Thoracic aorta (tissue), 2 donors: ENCODE measurements at regions not wholly inside any gene's neighbourhood (a gene's known extent, or its start where the extent isn't known, plus 50 kb on each side); places are given as distances from the start of the nearest gene placed in this dataset.

Source experiments
- ATAC-seq: fragments of 150-250 bp; one replicate; pipeline ENCODE4 v1.8.0; 2017; ENCODE audit warnings: low read depth; ENCODE audit not compliant: insufficient number of reproducible peaks, low FRiP score
- DNase-seq: peaks from one replicate; pipeline ENCODE4 v3.0.0-alpha.2; 2020; ENCODE audit warnings: low spot score
- H3K27ac ChIP-seq, 2 donors: fragments of 200-600 bp; sonication (generic); 1 replicate in 1 of 2; 2 replicates in 1 of 2; pipeline ENCODE4 v1.5.1; 2016; ENCODE audit warnings: mild to moderate bottlenecking in 2 of 2, moderate library complexity in 2 of 2
- H3K27me3 ChIP-seq: fragments of 200-600 bp; sonication (generic); replicated peaks from 2 replicates; pipeline ENCODE4 v1.6.0; 2016; ENCODE audit warnings: mild to moderate bottlenecking; ENCODE audit not compliant: insufficient read depth
- H3K36me3 ChIP-seq: fragments of 200-600 bp; sonication (generic); one replicate; pipeline ENCODE4 v1.5.1; 2016
- H3K4me1 ChIP-seq, 2 donors: fragments of 200-600 bp; sonication (generic); 1 replicate in 1 of 2; 2 replicates in 1 of 2; pipeline versions ENCODE4 v1.5.1 to v1.6.0; 2016; ENCODE audit warnings: low read depth in 2 of 2, mild to moderate bottlenecking in 1 of 2; ENCODE audit not compliant: control insufficient read depth in 1 of 2
- H3K4me3 ChIP-seq: fragments of 200-600 bp; sonication (generic); 2 replicates; pipeline ENCODE4 v1.5.1; 2016; ENCODE audit warnings: mild to moderate bottlenecking
- H3K9me3 ChIP-seq: fragments of 200-600 bp; sonication (generic); 2 replicates; pipeline ENCODE4 v1.5.1; 2016
- TF ChIP-seq, protein P1 (sequence below): fragments of 200-600 bp; sonication (generic); IDR thresholded peaks from one replicate; pipeline ENCODE4 v1.5.1; 2019; ENCODE audit warnings: antibody characterized with exemption

DNA sequence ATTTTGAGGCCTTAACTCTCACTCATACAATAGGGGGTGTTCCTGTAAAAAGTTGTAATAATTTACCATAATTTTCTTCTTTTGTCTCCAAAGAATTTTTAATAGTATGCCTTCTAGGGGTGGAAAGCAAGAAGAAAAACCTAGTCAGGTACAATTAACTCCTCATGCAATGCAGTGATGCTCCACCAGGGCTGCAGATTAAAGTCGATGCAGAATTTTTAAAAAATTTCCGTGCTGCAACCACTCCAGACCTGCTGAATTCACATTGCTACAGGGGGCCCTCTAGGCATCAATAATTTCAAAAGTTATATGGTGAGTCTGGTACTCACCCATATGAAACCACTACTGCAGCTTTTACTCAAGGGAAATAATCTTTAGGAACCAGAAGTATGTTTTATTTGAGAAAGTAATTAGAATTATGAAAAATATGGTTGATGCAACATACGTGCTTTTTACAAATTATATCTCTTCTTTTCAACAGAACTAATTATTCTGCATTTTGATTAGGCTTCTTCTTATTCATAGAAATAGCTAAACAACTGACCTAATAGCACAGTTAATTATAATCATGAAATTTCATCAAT lies 353.2 kb downstream of the BCAT1 start:
- Histone ChIP-seq H3K27ac (no peak overlapping the region), H3K9me3 (no peaks in the 10 kb centered on the region), H3K4me3 (no peak overlapping the region), H3K36me3 (no peaks in the 10 kb centered on the region), H3K4me1 (peaks cover 2 to 10% of the 10 kb centered on the region in 2 donors), H3K27me3 (no peaks in the 10 kb centered on the region)
- TF ChIP-seq, protein P1, sequence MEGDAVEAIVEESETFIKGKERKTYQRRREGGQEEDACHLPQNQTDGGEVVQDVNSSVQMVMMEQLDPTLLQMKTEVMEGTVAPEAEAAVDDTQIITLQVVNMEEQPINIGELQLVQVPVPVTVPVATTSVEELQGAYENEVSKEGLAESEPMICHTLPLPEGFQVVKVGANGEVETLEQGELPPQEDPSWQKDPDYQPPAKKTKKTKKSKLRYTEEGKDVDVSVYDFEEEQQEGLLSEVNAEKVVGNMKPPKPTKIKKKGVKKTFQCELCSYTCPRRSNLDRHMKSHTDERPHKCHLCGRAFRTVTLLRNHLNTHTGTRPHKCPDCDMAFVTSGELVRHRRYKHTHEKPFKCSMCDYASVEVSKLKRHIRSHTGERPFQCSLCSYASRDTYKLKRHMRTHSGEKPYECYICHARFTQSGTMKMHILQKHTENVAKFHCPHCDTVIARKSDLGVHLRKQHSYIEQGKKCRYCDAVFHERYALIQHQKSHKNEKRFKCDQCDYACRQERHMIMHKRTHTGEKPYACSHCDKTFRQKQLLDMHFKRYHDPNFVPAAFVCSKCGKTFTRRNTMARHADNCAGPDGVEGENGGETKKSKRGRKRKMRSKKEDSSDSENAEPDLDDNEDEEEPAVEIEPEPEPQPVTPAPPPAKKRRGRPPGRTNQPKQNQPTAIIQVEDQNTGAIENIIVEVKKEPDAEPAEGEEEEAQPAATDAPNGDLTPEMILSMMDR = peak; percentile 20
- no peak for DNase-seq
- no peak for ATAC-seq

DNA sequence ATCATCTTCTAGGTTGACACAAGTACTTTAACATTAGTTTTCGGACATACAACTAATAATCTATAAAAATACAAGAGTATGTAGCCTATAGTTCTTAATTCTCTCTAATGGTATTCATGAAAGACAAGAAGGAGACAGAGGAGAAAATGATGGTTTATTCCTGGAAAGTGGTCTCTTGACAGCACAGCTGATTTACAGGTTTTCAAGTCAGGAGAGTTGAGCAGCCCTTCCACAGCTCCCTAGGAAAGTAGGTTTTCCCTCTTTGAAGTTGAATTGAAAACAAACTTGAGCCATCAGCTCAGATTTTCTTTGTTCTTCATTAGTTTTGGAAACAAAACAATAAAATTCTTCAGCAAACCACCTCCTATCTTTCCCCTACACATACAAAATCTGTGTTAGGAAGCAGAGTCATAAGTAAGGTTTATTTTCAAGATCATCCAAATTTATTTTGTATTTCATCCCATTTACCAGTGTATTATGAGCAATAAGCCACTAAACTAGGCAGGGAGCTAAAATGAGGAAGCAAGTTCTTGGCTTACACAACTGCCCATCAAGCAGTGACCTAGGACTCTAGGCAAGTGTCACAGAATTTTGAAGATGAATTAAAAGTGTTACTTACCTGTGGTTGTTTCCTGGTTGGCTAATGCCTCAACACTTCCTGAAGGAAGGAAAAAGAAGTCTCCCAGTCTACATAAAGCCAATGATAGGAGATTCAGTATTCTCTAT lies 357.0 kb downstream of the BCAT1 start:
- ATAC-seq = no peak
- DNase-seq = no peak
- Histone ChIP-seq H3K4me1 (no peaks in the 10 kb centered on the region), H3K27ac (no peak overlapping the region), H3K4me3 (no peak overlapping the region), H3K9me3 (no peaks in the 10 kb centered on the region), H3K36me3 (no peaks in the 10 kb centered on the region), H3K27me3 (no peaks in the 10 kb centered on the region)
- TF ChIP-seq, protein P1 = no peak

DNA sequence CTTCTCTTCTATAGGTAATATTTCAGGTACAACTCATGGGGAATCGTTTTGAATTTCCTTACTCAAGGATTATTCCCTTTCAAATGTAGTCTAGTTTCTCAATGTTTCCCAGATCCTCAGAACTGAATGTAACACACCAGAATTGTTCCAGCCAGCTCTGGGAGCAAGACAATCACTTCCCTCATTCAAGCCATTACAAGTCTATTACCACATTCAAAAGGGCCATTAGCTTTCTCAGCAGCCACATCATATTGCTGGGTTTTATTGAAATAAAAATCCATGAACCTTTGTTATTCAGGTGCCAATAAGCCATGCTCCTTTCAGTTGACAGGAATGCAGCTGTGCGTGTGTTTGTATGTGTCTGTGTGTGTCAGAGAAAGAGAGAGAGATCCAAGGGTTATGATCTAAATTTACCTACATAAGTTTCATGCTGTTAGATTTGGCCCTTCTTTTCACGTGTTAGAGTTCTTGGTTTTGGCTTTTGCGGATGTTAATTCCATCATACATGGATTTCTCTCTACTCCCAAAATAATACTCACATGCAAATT lies 357.7 kb downstream of the BCAT1 start:
- Histone ChIP-seq H3K36me3 (no peaks in the 10 kb centered on the region), H3K27me3 (no peaks in the 10 kb centered on the region), H3K4me3 (no peak overlapping the region), H3K9me3 (no peaks in the 10 kb centered on the region), H3K4me1 (no peaks in the 10 kb centered on the region), H3K27ac (no peak overlapping the region)
- TF ChIP-seq, protein P1 = no peak
- DNase-seq (no peak), ATAC-seq (no peak)

DNA sequence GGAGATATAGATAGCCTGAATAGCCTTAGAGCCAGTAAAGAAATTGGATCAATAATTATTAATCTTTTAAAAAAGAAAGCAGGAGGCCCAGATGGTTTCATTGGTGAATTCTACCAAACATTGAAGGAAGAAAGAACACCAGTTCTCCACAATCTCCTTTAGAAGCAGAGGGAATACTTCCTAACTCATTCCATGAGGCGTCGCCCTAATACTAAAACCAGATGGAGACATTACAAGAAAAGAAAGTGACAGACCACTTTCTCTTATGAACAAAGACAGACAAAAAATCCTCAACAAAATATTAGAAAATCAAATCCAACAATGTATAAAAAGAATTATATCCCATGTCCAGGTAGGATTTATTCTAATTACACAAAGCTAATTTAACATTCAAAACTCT lies 362.6 kb downstream of the BCAT1 start:
- Histone ChIP-seq H3K9me3 (no peaks in the 10 kb centered on the region), H3K27me3 (no peaks in the 10 kb centered on the region), H3K4me1 (no peaks in the 10 kb centered on the region), H3K36me3 (no peaks in the 10 kb centered on the region), H3K27ac (no peak overlapping the region), H3K4me3 (no peak overlapping the region)
- ATAC-seq (no peak), DNase-seq (no peak)
- TF ChIP-seq, protein P1 = no peak

DNA sequence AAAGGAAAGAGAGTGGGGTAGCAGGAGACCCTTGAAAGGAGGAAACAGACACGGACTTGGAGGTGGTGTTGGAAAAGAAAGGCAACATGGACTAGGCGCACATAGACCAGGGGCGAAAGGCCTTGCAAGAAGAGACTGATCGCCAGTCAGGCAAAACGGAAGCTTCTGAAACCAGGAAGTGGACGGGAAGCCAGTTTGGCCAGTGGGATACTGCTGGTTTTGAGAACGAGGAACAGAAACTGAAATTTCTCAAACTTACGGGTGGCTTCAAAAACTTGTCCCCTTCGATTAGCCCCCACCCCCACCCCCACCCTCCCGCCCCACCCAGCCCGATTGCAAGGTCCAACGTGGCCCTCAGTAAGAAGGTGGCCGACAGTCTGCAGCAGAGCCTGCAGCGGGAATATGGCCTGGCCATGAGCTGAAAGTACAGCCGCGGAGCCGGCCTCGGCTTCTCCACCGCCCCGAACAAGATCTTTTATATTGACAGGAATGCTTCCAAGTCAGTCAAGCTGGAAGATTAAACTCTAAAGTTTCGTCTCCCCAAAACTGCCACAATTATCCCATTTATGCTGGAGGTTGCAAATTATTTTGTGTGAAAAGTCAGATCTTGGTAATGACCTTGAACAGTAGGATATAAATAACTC lies 364.7 kb downstream of the BCAT1 start:
- Histone ChIP-seq H3K4me1 (no peaks in the 10 kb centered on the region), H3K36me3 (no peaks in the 10 kb centered on the region), H3K9me3 (peaks cover 10% of the 10 kb centered on the region), H3K27ac (no peak overlapping the region), H3K4me3 (no peak overlapping the region), H3K27me3 (no peaks in the 10 kb centered on the region)
- DNase-seq = no peak
- TF ChIP-seq, protein P1 = no peak
- ATAC-seq = no peak
